Caco-2 (cell line): ENCODE measurements at regions not wholly inside any gene's neighbourhood (a gene's known extent, or its start where the extent isn't known, plus 50 kb on each side); places are given as distances from the start of the nearest gene placed in this dataset.

ENCODE experiments used
- BruUV-seq: library from RNA; stranded (reverse); fragments of 400-500 nt; replicated peaks from 2 replicates; lab custom pipeline; 2021; lab: Mats Ljungman, UMichigan
- CTCF ChIA-PET: fragments of 300-600 bp; sonication (Branson Sonifier 250); formaldehyde crosslinking; loops from one replicate; lab custom pipeline; 2022; ENCODE audit warnings: antibody characterized with exemption; lab: Charles Lee
- POLR2A ChIA-PET: fragments of 300-600 bp; sonication (Branson Sonifier 250); formaldehyde crosslinking; loops from one replicate; lab custom pipeline; 2022; ENCODE audit warnings: antibody characterized with exemption; lab: Charles Lee
- DNase-seq, 2 experiments: peaks; one replicate each; pipeline versions ENCODE4 v3.0.0 to v3.0.0-alpha.2; 2020 to 2022
- H3K27me3 ChIP-seq: replicated peaks from 2 replicates; pipeline ENCODE4 v1.6.0; 2011; ENCODE audit warnings: low read length; ENCODE audit not compliant: control insufficient read depth, insufficient read depth
- H3K36me3 ChIP-seq: 2 replicates; pipeline ENCODE4 v1.5.1; 2011; ENCODE audit warnings: low read length; ENCODE audit not compliant: control insufficient read depth, insufficient read depth
- H3K4me1 ChIP-seq: fragments of 250-450 bp; sonication (Bioruptor Pico); 2 replicates; pipeline ENCODE4 v1.5.1; 2020; ENCODE audit warnings: mild to moderate bottlenecking
- H3K4me3 ChIP-seq: 2 replicates; pipeline ENCODE4 v1.5.1; 2011; ENCODE audit warnings: low read depth, mild to moderate bottlenecking, control low read depth, low read length
- H3K9me3 ChIP-seq: fragments of 250-450 bp; sonication (Bioruptor Pico); 2 replicates; pipeline ENCODE4 v1.5.1; 2020; ENCODE audit warnings: mild to moderate bottlenecking, moderate library complexity
- H3K27ac Mint-ChIP-seq: one replicate; pipeline ENCODE4 v1.8.0; 2022; ENCODE audit warnings: mixed read lengths; ENCODE audit not compliant: unreplicated experiment
- H3K27me3 Mint-ChIP-seq: one replicate; pipeline ENCODE4 v1.8.0; 2022; ENCODE audit warnings: mixed read lengths; ENCODE audit not compliant: insufficient read depth, unreplicated experiment
- H3K36me3 Mint-ChIP-seq: one replicate; pipeline ENCODE4 v1.8.0; 2022; ENCODE audit warnings: mild to moderate bottlenecking, mixed read lengths; ENCODE audit not compliant: insufficient read depth, unreplicated experiment
- H3K4me1 Mint-ChIP-seq: one replicate; pipeline ENCODE4 v1.8.0; 2022; ENCODE audit warnings: low read depth, mixed read lengths; ENCODE audit not compliant: unreplicated experiment
- H3K4me3 Mint-ChIP-seq: one replicate; pipeline ENCODE4 v1.8.0; 2022; ENCODE audit warnings: mild to moderate bottlenecking, moderate library complexity, mixed read lengths; ENCODE audit not compliant: unreplicated experiment
- H3K9me3 Mint-ChIP-seq: one replicate; pipeline ENCODE4 v1.8.0; 2022; ENCODE audit warnings: mixed read lengths; ENCODE audit not compliant: unreplicated experiment
- CTCF ChIP-seq, 2 experiments: fragments of 200-600 bp in 1 of 2; IDR thresholded peaks; 1 replicate in 1 of 2; 2 replicates in 1 of 2; pipeline versions ENCODE4 v1.5.1 to v1.8.0; 2011 to 2022; ENCODE audit warnings: antibody characterized with exemption in 1 of 2, control low read depth in 1 of 2, inconsistent platforms in 1 of 2, low read depth in 1 of 2, low read length in 1 of 2, mild to moderate bottlenecking in 1 of 2, moderate library complexity in 1 of 2; ENCODE audit not compliant: insufficient read depth in 1 of 2, severe bottlenecking in 1 of 2, unreplicated experiment in 1 of 2
- intact Hi-C: fragments of 100-400 bp; cut with micrococcal nuclease; formaldehyde crosslinking; loops from one replicate; pipeline ENCODE4 v1.10.0; 2022; ENCODE audit not compliant: unreplicated experiment

- Histone ChIP-seq H3K9me3 (no peaks in the 10 kb centered on the region), H3K4me1 (no peaks in the 10 kb centered on the region), H3K36me3 (no peaks in the 10 kb centered on the region), H3K4me3 (no peak overlapping the region), H3K27me3 (peaks cover 2% of the 10 kb centered on the region; the same call in 1 of the 2 replicates)
- peaks cover 3% of the 10 kb centered on the region for H3K27me3 Mint-ChIP-seq
- no peaks in the 10 kb centered on the region for H3K9me3 Mint-ChIP-seq
- no peak overlapping the region for H3K4me3 Mint-ChIP-seq
- H3K4me1 Mint-ChIP-seq: no peaks in the 10 kb centered on the region
- TF ChIP-seq CTCF (IDR thresholded peaks at IDR 0.05; ENCODE audit: insufficient read depth in 1 of 2, low read depth in 1 of 2, low read length in 1 of 2, severe bottlenecking in 1 of 2, unreplicated experiment in 1 of 2): no peak
- no peak overlapping the region for H3K27ac Mint-ChIP-seq
- POLR2A ChIA-PET: no interaction called here
- H3K36me3 Mint-ChIP-seq: no peaks in the 10 kb centered on the region
- no TSS peak for BruUV-seq
- CTCF ChIA-PET: no interaction called here
- no peak for DNase-seq
- intact Hi-C loops: no loop called here
These were observed 53.2 kb upstream of the NELL2 start for GRCh38 chr12:44929236-44929885.
